Activated CD4-positive, alpha-beta T cell treated with anti-CD3 and anti-CD28 coated beads for 36 hours (primary cell): ENCODE measurements at regions not wholly inside any gene's neighbourhood (a gene's known extent, or its start where the extent isn't known, plus 50 kb on each side); places are given as distances from the start of the nearest gene placed in this dataset.

ENCODE experiments used
- ATAC-seq: fragments of 200-7000 bp; cut with Tn5 transposase; one replicate; pipeline ENCODE4 v1.10.0; 2021; ENCODE audit warnings: mild to moderate bottlenecking, moderate library complexity
- CTCF ChIA-PET: fragments of 350-600 bp; sonication (Branson Sonifier 250); formaldehyde crosslinking; loops from one replicate; lab custom pipeline; 2021; ENCODE audit warnings: antibody characterized with exemption; lab: Charles Lee
- POLR2A ChIA-PET: fragments of 350-600 bp; sonication (Branson Sonifier 250); formaldehyde crosslinking; loops from one replicate; lab custom pipeline; 2021; ENCODE audit warnings: antibody characterized with exemption, inconsistent platforms; lab: Charles Lee
- DNase-seq: peaks from one replicate; pipeline ENCODE4 v3.0.0-alpha.2; 2020
- H3K27ac Mint-ChIP-seq: one replicate; pipeline ENCODE4 v1.8.0; 2021; ENCODE audit warnings: mixed read lengths
- H3K27me3 Mint-ChIP-seq: one replicate; pipeline ENCODE4 v1.8.0; 2021; ENCODE audit warnings: mixed read lengths
- H3K36me3 Mint-ChIP-seq: one replicate; pipeline ENCODE4 v1.8.0; 2021; ENCODE audit warnings: low read depth, mixed read lengths
- H3K4me1 Mint-ChIP-seq: one replicate; pipeline ENCODE4 v1.8.0; 2021; ENCODE audit warnings: mixed read lengths
- H3K4me3 Mint-ChIP-seq: one replicate; pipeline ENCODE4 v1.8.0; 2021; ENCODE audit warnings: mild to moderate bottlenecking, moderate library complexity, mixed read lengths
- H3K9me3 Mint-ChIP-seq: one replicate; pipeline ENCODE4 v1.8.0; 2021; ENCODE audit warnings: low read depth, mixed read lengths
- intact Hi-C, 2 experiments: fragments of 100-400 bp; cut with DNase I in 1 of 2; cut with micrococcal nuclease in 1 of 2; formaldehyde crosslinking; loops; one replicate each; pipeline versions ENCODE4 v1.14.2 to v1.15.1; 2022 to 2024; cut with DNase I, micrococcal nuclease

DNA sequence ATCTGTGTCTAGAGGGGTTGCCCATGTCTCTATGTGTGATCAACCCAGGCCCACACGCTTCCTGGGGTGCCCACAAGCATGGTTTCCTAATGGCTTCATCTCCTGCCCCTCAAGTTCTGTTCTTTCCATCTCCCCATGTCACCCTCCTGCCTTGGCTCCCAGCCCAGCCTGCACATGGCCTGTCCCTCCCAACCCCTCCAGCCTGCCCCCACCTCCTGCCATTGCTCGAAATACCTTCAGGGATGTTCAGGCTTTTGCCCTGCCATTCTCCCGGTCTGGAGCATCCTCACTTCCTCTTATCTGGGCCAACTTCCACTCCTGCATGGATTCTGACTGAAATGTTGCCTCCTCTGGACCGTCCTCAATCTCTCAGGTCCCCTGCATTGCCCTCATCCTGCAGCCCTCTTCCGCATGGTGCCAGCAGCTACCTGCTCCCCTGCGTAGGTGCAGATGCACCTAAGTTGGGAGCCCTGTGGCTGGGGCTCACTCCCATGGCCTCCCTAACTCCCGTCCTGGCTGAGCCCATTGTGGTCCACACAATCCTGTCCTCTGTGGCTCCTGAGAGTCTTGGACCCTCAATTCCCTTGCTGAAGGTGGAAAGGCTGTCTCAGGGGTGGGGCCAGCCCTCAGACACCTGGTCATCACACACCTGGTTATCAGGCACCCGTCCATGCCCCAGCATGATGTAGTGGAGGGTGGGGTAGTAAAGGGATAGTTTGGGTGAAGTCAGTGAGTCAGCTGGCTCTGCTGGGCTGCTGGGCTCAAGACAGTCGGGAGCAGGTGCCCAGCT is 152.1 kb downstream of the URI1 start:
- DNase-seq, result no peak
- ATAC-seq, result no peak
- ChIA-PET POLR2A (no interaction called here), CTCF (no interaction called here)
- no peaks in the 10 kb centered on the region for H3K9me3 Mint-ChIP-seq
- intact Hi-C loops, result no loop called here
- H3K27me3 Mint-ChIP-seq, result no peaks in the 10 kb centered on the region
- no peaks in the 10 kb centered on the region for H3K4me1 Mint-ChIP-seq
- H3K27ac Mint-ChIP-seq, result no peak overlapping the region
- no peaks in the 10 kb centered on the region for H3K36me3 Mint-ChIP-seq
- H3K4me3 Mint-ChIP-seq, result no peak overlapping the region

DNA sequence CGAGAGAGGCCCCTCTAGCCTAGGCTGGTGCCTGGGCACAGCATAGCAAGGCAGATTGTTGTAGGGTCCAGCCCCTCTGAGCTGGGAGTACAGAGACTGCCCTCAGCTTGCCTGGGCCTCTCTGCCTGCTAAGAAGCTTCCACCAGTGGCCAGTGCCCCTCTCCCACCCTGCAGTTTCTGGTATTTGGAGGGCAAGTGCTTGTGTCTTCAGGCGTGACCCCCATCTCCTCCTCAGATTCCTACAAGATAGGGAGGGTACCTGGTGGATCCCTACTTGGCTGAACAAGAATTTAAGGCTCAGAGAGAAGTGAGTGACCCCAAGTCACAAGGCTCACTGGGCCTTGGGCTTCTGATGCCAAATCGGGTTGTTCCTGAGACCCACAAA is 152.7 kb downstream of the URI1 start:
- Mint-ChIP-seq H3K27ac (no peak overlapping the region), H3K9me3 (no peaks in the 10 kb centered on the region), H3K4me3 (no peak overlapping the region), H3K4me1 (no peaks in the 10 kb centered on the region), H3K36me3 (no peaks in the 10 kb centered on the region), H3K27me3 (no peaks in the 10 kb centered on the region)
- no peak for DNase-seq
- ChIA-PET CTCF (no interaction called here), POLR2A (no interaction called here)
- intact Hi-C loops, result no loop called here
- no peak for ATAC-seq

DNA sequence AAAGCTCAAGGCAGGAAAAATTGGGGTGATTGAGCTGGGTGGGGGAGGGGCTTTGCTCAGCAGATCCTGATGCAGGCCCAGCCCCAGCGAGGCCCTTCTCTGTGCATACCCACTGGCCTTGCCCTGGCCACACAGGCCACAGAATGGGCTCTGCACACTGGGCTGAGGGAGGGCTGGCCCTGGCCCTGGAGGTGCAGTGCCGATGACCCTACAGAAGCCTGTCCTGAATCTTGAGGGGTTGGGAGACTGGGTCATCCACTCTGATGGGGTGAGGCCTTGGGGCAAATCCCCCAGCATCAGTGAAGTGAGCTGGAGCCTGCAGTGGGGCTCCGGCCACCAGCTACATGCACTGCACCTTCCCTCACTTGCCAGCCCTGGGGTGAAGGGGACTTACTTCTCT is 153.1 kb downstream of the URI1 start:
- intact Hi-C loops, result no loop called here
- DNase-seq (no peak), ATAC-seq (no peak)
- no peaks in the 10 kb centered on the region for H3K36me3 Mint-ChIP-seq
- no peaks in the 10 kb centered on the region for H3K4me1 Mint-ChIP-seq
- H3K9me3 Mint-ChIP-seq, result no peaks in the 10 kb centered on the region
- H3K27me3 Mint-ChIP-seq, result no peaks in the 10 kb centered on the region
- no peak overlapping the region for H3K27ac Mint-ChIP-seq
- ChIA-PET POLR2A (no interaction called here), CTCF (interaction anchor here (0.6 kb wide), 1 partner anchor 171 kb away, joined by 4 read pairs; no protein-coding TSS in a partner anchor)
- H3K4me3 Mint-ChIP-seq, result no peak overlapping the region

DNA sequence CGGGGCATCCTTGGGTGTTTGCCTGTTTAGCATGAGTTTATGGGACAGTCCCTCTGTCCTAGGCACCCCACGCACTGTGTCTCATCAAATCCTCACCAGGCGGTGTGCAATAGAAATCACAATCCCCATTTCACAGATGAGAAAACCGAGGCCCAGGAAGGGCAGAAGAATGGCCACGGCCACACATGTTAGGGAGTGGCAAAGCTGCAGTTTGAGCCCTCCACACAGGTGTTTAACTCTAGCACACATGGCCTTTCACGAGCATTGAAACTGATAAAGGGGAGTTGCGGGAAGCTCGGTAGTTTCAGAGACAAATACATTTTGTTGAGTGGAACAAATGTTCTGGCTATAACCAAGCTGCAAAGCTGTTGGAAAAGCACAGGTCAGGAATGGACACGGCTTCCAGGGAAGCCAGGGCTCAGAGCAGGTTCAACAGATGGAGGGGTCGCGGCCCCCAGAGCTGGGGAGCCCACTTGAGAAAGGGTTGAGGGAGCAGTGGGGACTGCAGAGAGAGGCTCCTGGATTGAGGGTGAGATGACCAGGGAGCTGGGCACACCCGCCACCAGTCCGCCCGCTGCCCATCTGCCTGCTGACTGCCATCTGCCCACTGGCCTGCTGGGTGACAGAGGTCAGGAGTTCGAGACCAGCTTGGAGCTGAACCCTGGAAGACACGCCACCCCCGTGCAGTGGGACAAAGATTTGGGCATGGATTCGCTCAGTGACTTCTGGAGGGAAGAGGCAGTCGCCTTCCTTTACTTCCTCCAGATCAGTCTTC is 154.7 kb downstream of the URI1 start:
- CTCF ChIA-PET, result no interaction called here
- intact Hi-C loops, result no loop called here
- no peak overlapping the region for H3K27ac Mint-ChIP-seq

DNA sequence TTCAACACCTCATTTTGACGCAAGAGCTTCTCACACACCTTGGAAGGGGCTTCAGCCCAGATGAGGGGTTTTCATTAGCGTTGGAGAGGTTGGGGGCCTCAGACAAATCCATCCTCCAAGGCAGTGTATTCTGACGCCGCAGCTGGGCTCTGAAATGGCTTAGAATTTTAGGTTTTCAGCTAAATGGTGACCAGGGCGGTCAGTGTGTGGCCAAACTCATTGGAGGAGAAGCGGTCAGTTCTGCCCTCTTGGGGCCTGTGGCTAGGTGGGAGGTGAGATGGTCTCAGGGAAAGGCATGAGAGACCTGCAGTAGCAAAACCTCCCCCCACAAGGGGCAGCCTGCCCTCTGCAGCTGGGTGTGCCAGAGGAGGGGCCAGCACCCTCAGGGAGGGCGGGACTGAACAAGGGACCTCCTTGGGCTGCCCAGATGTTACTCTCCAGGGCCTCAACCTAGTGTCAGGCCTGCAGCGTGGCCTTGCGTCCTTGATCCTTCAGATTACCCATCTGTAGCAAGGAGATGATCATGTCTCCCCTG is 155.8 kb downstream of the URI1 start:
- ATAC-seq (no peak), DNase-seq (no peak)
- Mint-ChIP-seq H3K4me3 (no peak overlapping the region), H3K9me3 (no peaks in the 10 kb centered on the region), H3K27ac (no peak overlapping the region), H3K4me1 (no peaks in the 10 kb centered on the region), H3K27me3 (no peaks in the 10 kb centered on the region), H3K36me3 (no peaks in the 10 kb centered on the region)
- CTCF ChIA-PET, result no interaction called here
- intact Hi-C loops, result no loop called here
- POLR2A ChIA-PET, result no interaction called here

More for the DNA sequence above, 154.7 kb downstream of the URI1 start:
- DNase-seq, result no peak
- POLR2A ChIA-PET, result no interaction called here
- Mint-ChIP-seq H3K9me3 (no peaks in the 10 kb centered on the region), H3K27me3 (no peaks in the 10 kb centered on the region), H3K4me1 (no peaks in the 10 kb centered on the region), H3K36me3 (no peaks in the 10 kb centered on the region), H3K4me3 (no peak overlapping the region)
- ATAC-seq, result no peak

GRCh38 chr19:30102239-30102638 is 160.2 kb downstream of the URI1 start:
- no peak overlapping the region for H3K27ac Mint-ChIP-seq
- intact Hi-C loops, result no loop called here
- H3K4me1 Mint-ChIP-seq, result no peaks in the 10 kb centered on the region
- no peaks in the 10 kb centered on the region for H3K36me3 Mint-ChIP-seq
- CTCF ChIA-PET, result no interaction called here
- H3K9me3 Mint-ChIP-seq, result no peaks in the 10 kb centered on the region
- no peak for ATAC-seq
- no peak for DNase-seq
- H3K27me3 Mint-ChIP-seq, result no peaks in the 10 kb centered on the region
- H3K4me3 Mint-ChIP-seq, result no peak overlapping the region
- POLR2A ChIA-PET, result interaction anchor here (0.6 kb wide), 1 partner anchor 1082 kb away, joined by 3 read pairs; no protein-coding TSS in a partner anchor

DNA sequence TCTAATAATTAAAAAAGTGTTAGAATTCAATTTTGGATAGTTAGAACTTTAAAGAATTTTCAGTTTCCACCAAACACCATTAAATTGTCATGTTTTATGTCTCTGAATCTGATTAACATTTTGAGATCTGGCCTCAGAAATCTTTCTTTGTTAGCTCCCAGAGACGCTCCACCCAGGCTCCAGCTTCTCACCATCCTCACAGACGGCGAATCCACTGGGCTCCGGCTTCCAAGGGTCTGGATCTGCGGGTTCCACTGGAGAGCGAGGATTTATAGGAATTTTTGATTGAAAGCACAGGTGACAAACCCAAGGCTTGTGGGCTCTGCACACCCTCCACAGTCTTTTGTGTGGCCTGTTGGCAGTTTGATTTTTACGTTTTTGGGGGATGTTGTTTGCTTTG is 160.6 kb downstream of the URI1 start:
- CTCF ChIA-PET, result no interaction called here
- intact Hi-C loops, result no loop called here
- ATAC-seq, result no peak
- no peak overlapping the region for H3K27ac Mint-ChIP-seq
- no peaks in the 10 kb centered on the region for H3K27me3 Mint-ChIP-seq
- no peaks in the 10 kb centered on the region for H3K9me3 Mint-ChIP-seq
- H3K4me1 Mint-ChIP-seq, result no peaks in the 10 kb centered on the region
- POLR2A ChIA-PET, result no interaction called here
- H3K36me3 Mint-ChIP-seq, result no peaks in the 10 kb centered on the region
- H3K4me3 Mint-ChIP-seq, result no peak overlapping the region
- DNase-seq, result no peak

DNA sequence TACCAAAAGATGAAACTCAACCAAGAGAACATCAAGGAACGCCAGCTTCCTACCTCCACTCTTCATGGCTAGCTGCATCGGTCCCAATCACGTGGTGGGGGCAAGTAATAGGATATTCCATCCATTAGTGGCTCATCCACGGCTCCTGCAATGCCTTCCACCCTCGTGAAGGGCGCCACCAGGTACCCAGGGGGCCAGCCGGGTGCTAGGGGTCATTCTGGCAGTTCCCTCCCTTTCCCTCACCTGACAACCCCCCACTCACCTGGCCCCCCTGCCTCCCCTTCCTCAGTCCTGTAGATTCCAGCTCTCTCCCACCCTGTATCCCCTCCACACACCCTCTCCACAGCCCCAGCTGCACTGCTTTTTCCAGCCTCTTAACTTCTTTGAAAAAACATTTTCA is 161.9 kb downstream of the URI1 start:
- no peaks in the 10 kb centered on the region for H3K4me1 Mint-ChIP-seq
- H3K27me3 Mint-ChIP-seq, result no peaks in the 10 kb centered on the region
- ChIA-PET POLR2A (no interaction called here), CTCF (no interaction called here)
- H3K36me3 Mint-ChIP-seq, result no peaks in the 10 kb centered on the region
- H3K9me3 Mint-ChIP-seq, result no peaks in the 10 kb centered on the region
- no peak overlapping the region for H3K4me3 Mint-ChIP-seq
- ATAC-seq (no peak), DNase-seq (no peak)
- H3K27ac Mint-ChIP-seq, result no peak overlapping the region
- intact Hi-C loops, result no loop called here

DNA sequence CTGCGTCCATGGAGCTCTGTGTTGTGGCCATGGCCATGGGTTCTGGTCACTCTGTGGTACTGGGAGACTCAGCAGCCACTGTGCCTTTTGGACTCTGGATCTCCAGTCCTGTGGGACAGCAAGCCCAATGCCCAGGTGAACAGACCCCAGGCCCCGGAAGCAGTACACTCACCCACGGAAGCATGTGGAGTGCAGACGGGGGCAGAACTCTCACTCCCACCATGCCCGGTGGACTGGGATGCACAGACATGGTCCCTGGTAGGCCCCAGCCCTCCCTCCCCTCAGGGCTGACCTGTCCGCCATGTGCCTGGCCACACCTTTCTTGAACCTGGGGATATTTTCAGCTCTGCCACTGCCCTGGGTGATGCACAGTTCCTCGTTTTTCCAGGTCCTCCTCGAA is 163.3 kb downstream of the URI1 start:
- intact Hi-C loops, result no loop called here
- H3K4me1 Mint-ChIP-seq, result no peaks in the 10 kb centered on the region
- peaks cover 2% of the 10 kb centered on the region for H3K27me3 Mint-ChIP-seq
- ATAC-seq (no peak), DNase-seq (no peak)
- no peak overlapping the region for H3K27ac Mint-ChIP-seq
- ChIA-PET CTCF (interaction anchor here (0.7 kb wide), 1 partner anchor 504 kb away, joined by 3 read pairs; no protein-coding TSS in a partner anchor), POLR2A (interaction anchor here (0.6 kb wide), 1 partner anchor 732 kb away, joined by 3 read pairs; no protein-coding TSS in a partner anchor)
- H3K4me3 Mint-ChIP-seq, result no peak overlapping the region
- no peaks in the 10 kb centered on the region for H3K36me3 Mint-ChIP-seq
- H3K9me3 Mint-ChIP-seq, result no peaks in the 10 kb centered on the region

DNA sequence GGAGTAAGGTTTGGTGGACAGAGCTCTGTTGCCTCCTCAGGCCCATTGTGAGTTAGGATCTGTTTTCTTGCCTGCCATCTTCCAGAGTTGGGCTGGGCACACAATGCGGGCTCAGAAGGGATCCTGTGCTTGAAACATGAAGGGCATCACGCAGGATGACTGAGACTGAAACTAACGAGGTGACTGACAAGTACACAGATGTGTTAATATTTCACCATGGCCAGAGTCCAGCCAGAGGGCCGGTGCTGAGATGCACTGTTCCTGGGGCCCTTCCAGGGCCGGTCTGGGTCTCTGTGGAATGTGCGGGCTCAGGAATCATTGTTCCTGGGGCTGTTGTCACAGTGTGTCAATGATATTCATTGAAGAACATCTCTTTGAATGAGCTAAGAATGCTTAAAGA is 163.7 kb downstream of the URI1 start:
- Mint-ChIP-seq H3K27me3 (peaks cover 2% of the 10 kb centered on the region), H3K36me3 (no peaks in the 10 kb centered on the region), H3K9me3 (no peaks in the 10 kb centered on the region), H3K4me1 (no peaks in the 10 kb centered on the region), H3K4me3 (no peak overlapping the region), H3K27ac (no peak overlapping the region)
- ChIA-PET CTCF (no interaction called here), POLR2A (no interaction called here)
- no peak for ATAC-seq
- DNase-seq, result no peak
- intact Hi-C loops, result no loop called here

- H3K36me3 Mint-ChIP-seq, result no peaks in the 10 kb centered on the region
- POLR2A ChIA-PET, result no interaction called here
Observed at GRCh38 chr19:30106417-30107095, 164.5 kb downstream of the URI1 start.

More at GRCh38 chr19:30106417-30107095, 164.5 kb downstream of the URI1 start:
- ATAC-seq (no peak), DNase-seq (no peak)
- Mint-ChIP-seq H3K27ac (no peak overlapping the region), H3K9me3 (no peaks in the 10 kb centered on the region), H3K4me1 (no peaks in the 10 kb centered on the region), H3K4me3 (no peak overlapping the region), H3K27me3 (peaks cover 2% of the 10 kb centered on the region)
- intact Hi-C loops, result no loop called here
- CTCF ChIA-PET, result no interaction called here
